GM12878 (cell line): ENCODE measurements at regions not wholly inside any gene's neighbourhood (a gene's known extent, or its start where the extent isn't known, plus 50 kb on each side); places are given as distances from the start of the nearest gene placed in this dataset.

ENCODE experiments used
- CUX1 ChIP-seq: IDR thresholded peaks from 2 replicates; pipeline ENCODE4 v1.6.1; 2012; ENCODE audit warnings: improper control_type of control experiment, low read depth, low read length; ENCODE audit not compliant: insufficient replicate concordance
- IKZF2 ChIP-seq, 2 experiments: fragments of 450-650 bp; IDR thresholded peaks; 2 replicates each; pipeline ENCODE4 v1.6.1; 2017; ENCODE audit warnings: mild to moderate bottlenecking in 2 of 2, moderate library complexity in 2 of 2
- NR2F1 ChIP-seq: fragments of 450-650 bp; conservative IDR thresholded peaks from 2 replicates; pipeline ENCODE4 v1.6.1; 2017; ENCODE audit warnings: mild to moderate bottlenecking
- PKNOX1 ChIP-seq: fragments of 450-650 bp; IDR thresholded peaks from 2 replicates; pipeline ENCODE4 v1.6.1; 2016; ENCODE audit warnings: mild to moderate bottlenecking
- RAD51 ChIP-seq: fragments of 450-650 bp; IDR thresholded peaks from 2 replicates; pipeline ENCODE4 v1.6.1; 2016; ENCODE audit warnings: moderate library complexity, mild to moderate bottlenecking, inconsistent platforms
- RB1 ChIP-seq: fragments of 450-650 bp; formaldehyde crosslinking; IDR thresholded peaks from 2 replicates; pipeline ENCODE4 v1.6.1; 2017; ENCODE audit warnings: mild to moderate bottlenecking, borderline replicate concordance
- TCF7 ChIP-seq: IDR thresholded peaks from 2 replicates; pipeline ENCODE4 v1.6.1; 2014; ENCODE audit warnings: antibody characterized with exemption, borderline replicate concordance
- TF ChIP-seq, protein P1 (sequence below): fragments of 450-650 bp; IDR thresholded peaks from 2 replicates; pipeline ENCODE4 v1.6.1; 2017; ENCODE audit warnings: mild to moderate bottlenecking, moderate library complexity
- TF ChIP-seq, protein P2 (sequence below): IDR thresholded peaks from 2 replicates; pipeline ENCODE4 v1.6.1; 2012; ENCODE audit warnings: low read depth, low read length, improper control_type of control experiment

DNA sequence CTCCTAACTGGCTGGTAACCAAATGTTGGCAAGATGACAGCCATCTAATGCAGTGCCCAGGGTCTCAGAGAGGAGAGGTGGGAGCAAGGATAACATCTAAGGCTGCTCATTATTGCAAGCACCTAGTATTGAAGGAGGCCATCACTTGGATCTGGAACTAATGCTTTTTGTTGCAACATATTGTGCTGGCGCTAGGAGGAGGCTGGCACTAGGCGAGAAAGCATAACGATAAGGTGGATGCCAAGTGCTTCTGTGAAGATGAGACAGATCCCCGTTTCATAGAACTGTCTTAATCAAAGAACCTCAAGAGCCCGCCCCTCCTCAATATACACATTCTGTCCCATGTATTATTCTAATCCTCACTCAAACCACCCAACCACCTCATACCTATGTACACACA, 774.0 kb downstream of the VRK1 start (continued):
- no peak for TF ChIP-seq IKZF2 (IDR thresholded peaks at IDR 0.05)
- no peak for TF ChIP-seq NR2F1
- no peak for TF ChIP-seq RB1
- TF ChIP-seq, protein P1, sequence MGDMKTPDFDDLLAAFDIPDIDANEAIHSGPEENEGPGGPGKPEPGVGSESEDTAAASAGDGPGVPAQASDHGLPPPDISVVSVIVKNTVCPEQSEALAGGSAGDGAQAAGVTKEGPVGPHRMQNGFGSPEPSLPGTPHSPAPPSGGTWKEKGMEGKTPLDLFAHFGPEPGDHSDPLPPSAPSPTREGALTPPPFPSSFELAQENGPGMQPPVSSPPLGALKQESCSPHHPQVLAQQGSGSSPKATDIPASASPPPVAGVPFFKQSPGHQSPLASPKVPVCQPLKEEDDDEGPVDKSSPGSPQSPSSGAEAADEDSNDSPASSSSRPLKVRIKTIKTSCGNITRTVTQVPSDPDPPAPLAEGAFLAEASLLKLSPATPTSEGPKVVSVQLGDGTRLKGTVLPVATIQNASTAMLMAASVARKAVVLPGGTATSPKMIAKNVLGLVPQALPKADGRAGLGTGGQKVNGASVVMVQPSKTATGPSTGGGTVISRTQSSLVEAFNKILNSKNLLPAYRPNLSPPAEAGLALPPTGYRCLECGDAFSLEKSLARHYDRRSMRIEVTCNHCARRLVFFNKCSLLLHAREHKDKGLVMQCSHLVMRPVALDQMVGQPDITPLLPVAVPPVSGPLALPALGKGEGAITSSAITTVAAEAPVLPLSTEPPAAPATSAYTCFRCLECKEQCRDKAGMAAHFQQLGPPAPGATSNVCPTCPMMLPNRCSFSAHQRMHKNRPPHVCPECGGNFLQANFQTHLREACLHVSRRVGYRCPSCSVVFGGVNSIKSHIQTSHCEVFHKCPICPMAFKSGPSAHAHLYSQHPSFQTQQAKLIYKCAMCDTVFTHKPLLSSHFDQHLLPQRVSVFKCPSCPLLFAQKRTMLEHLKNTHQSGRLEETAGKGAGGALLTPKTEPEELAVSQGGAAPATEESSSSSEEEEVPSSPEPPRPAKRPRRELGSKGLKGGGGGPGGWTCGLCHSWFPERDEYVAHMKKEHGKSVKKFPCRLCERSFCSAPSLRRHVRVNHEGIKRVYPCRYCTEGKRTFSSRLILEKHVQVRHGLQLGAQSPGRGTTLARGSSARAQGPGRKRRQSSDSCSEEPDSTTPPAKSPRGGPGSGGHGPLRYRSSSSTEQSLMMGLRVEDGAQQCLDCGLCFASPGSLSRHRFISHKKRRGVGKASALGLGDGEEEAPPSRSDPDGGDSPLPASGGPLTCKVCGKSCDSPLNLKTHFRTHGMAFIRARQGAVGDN, result no peak
- TF ChIP-seq, protein P2, sequence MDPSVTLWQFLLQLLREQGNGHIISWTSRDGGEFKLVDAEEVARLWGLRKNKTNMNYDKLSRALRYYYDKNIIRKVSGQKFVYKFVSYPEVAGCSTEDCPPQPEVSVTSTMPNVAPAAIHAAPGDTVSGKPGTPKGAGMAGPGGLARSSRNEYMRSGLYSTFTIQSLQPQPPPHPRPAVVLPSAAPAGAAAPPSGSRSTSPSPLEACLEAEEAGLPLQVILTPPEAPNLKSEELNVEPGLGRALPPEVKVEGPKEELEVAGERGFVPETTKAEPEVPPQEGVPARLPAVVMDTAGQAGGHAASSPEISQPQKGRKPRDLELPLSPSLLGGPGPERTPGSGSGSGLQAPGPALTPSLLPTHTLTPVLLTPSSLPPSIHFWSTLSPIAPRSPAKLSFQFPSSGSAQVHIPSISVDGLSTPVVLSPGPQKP, result no peak
- TF ChIP-seq RAD51, result no peak
- no peak for TF ChIP-seq TCF7
- TF ChIP-seq CUX1, result no peak
- no peak for TF ChIP-seq PKNOX1
